MG63 (cell line): ENCODE measurements at regions not wholly inside any gene's neighbourhood (a gene's known extent, or its start where the extent isn't known, plus 50 kb on each side); places are given as distances from the start of the nearest gene placed in this dataset.
"Not testable (repeated sequence)": the region's sequence is repeated elsewhere in the genome, so short reads cannot be mapped to it uniquely, and the experiment has no call there.

Experiments used
- DNase-seq: peaks from one replicate; pipeline ENCODE4 v3.0.0-alpha.2; 2020
- H3K27me3 ChIP-seq: fragments of 250-450 bp; sonication (Bioruptor Pico); 2 replicates; pipeline ENCODE4 v1.5.1; 2020; ENCODE audit warnings: mild to moderate bottlenecking, moderate library complexity
- H3K36me3 ChIP-seq: fragments of 250-450 bp; sonication (Bioruptor Pico); 2 replicates; pipeline ENCODE4 v1.5.1; 2020; ENCODE audit warnings: mild to moderate bottlenecking, moderate library complexity
- H3K4me3 ChIP-seq: fragments of 250-450 bp; sonication (Bioruptor Pico); 2 replicates; pipeline ENCODE4 v1.5.1; 2020; ENCODE audit warnings: mild to moderate bottlenecking, moderate library complexity
- H3K9me3 ChIP-seq: fragments of 250-450 bp; sonication (Bioruptor Pico); 2 replicates; pipeline ENCODE4 v1.5.1; 2020; ENCODE audit warnings: mild to moderate bottlenecking, moderate library complexity

DNA sequence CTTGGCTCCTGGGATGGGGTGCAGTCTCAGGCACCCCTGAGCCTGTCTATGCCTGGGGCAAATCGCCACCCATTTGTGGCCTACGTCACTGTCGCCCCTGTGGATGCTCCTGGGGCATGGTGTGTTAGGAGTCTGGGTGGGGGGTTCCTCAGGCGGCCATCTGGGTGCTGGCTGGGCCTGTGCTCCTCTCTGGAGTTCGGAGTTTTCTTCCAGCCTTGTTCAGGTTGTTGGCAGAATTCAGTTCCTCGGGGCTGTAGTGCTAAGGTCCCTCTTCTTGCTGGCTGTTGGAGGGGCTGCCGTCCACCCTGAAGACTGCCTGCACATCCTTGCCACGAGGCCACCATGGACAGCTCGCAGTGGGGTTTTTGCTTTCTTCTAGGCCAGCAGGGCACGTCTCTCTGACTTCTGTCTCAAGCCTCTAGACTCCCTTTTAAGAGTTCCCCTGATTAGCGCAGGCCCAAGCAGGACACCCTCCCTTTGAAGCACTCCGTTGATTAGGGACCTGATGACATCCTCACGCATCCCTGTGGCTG is 86.7 kb upstream of the C1orf174 start:
- no peaks in the 10 kb centered on the region for H3K36me3 ChIP-seq
- H3K27me3 ChIP-seq, result no peaks in the 10 kb centered on the region
- H3K9me3 ChIP-seq, result no peaks in the 10 kb centered on the region
- H3K4me3 ChIP-seq, result no peak overlapping the region
- no peak for DNase-seq

DNA sequence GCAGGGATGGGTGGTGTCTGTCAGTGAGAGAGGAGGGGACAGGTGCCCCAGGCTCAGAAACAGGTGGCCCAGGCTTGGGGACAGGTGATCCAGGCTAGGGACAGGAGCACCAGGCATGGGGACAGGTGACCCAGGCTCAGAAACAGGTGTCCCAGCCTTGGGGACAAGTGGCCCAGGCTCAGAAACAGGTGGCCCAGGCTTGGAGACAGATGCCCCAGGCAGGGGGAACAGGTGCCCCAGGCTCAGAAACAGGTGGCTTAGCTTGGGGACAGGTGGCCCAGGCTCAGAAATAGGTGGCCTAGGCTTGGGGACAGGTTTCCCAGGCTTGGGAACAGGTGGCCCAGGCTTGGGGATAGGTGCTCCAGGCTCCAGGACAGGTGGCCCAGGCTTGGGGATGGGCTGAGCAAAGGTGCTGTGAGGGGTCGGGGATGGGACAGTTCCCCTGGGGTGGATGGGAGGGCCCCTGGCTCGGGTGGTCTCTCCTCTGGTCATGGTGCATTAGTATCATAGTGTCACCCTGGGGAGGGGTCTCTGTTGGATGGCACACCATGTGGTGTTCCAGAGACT is 87.7 kb upstream of the C1orf174 start:
- no peaks in the 10 kb centered on the region for H3K9me3 ChIP-seq
- DNase-seq, result no peak
- H3K27me3 ChIP-seq, result no peaks in the 10 kb centered on the region
- no peak overlapping the region for H3K4me3 ChIP-seq
- H3K36me3 ChIP-seq, result no peaks in the 10 kb centered on the region

DNA sequence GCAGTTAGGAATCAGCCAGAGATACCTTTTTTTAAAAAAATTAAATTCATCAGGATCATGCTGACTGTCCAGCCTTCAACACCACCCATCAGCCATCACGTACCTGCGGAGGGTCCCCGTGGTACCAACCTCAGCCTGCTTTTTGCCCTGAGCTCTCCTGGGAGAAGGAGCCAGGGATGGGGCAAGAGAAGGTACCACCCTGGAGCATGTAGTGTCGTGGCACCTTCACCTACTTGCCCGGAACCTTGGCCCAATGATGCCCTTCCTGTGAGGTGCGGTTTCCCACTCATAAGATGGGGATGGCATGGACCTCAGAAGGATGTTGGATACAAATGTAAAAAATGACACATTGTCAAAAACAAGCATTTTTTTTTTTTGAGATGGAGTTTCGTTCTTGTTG is 88.4 kb upstream of the C1orf174 start:
- no peaks in the 10 kb centered on the region for H3K9me3 ChIP-seq
- H3K4me3 ChIP-seq, result no peak overlapping the region
- no peaks in the 10 kb centered on the region for H3K36me3 ChIP-seq
- H3K27me3 ChIP-seq, result no peaks in the 10 kb centered on the region
- no peak for DNase-seq

DNA sequence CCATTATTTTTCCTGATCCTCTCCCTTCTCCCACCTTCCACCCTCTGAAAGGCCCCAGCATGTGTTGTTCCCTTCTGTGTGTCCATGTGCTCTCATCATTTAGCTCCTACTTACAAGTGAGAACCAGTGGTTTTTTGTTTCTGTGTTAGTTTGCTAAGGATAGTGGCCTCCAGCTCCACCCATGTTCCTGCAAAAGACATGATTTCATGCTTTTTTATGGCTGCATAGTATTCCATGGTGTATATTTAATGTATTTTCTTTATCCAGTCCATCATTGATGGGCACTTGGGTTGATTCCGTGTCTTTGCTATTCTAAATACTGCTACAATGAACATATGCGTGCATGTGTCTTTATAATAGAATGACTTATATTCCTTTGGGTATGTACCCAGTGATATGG is 89.4 kb upstream of the C1orf174 start:
- no peak overlapping the region for H3K4me3 ChIP-seq
- no peak for DNase-seq
- H3K36me3 ChIP-seq, result no peaks in the 10 kb centered on the region
- H3K9me3 ChIP-seq, result no peaks in the 10 kb centered on the region
- no peaks in the 10 kb centered on the region for H3K27me3 ChIP-seq

DNA sequence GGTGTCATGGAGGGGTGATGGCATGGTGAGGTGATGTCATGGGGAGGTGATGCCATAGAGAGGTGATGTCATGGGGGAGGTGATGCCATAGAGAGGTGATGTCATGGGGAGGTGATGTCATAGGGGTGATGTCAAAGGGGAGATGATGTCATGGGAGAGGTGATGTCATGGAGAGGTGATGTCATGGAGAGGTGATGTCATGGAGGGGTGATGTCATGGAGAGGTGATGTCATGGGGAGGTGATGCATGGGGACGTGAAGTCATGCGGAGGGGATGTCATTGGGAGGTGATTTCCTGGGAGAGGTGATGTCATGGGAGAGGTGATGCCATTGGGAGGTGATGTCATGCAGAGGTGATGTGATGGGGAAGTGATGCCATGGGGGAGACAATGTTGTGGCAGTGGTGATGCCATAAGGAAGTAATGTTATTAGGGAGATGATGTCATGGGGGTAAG is 92.1 kb upstream of the C1orf174 start:
- Histone ChIP-seq H3K9me3 (no peaks in the 10 kb centered on the region), H3K27me3 (no peaks in the 10 kb centered on the region), H3K36me3 (no peaks in the 10 kb centered on the region), H3K4me3 (no peak overlapping the region)
- DNase-seq, result no peak

DNA sequence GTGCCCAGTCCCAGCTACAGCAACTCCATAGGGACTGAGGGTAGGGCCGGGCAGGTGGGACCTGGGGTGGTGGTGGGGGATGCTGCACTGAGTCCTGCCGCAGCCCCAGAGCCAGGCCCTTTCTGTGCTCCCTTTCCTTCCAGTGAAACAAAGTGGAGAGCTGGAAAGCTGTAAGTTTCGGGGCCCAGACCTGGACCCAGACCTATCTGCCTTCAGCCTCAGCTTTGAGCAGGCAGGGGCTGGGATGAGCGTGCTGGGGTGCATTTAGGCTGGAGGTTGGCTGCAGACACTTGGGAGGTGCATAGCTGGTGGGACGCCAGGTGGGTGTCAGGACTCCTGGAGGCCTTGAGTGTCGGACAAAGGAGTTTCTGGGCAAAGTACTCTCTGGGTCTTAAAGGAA is 92.7 kb upstream of the C1orf174 start:
- Histone ChIP-seq H3K27me3 (no peaks in the 10 kb centered on the region), H3K9me3 (no peaks in the 10 kb centered on the region)

DNA sequence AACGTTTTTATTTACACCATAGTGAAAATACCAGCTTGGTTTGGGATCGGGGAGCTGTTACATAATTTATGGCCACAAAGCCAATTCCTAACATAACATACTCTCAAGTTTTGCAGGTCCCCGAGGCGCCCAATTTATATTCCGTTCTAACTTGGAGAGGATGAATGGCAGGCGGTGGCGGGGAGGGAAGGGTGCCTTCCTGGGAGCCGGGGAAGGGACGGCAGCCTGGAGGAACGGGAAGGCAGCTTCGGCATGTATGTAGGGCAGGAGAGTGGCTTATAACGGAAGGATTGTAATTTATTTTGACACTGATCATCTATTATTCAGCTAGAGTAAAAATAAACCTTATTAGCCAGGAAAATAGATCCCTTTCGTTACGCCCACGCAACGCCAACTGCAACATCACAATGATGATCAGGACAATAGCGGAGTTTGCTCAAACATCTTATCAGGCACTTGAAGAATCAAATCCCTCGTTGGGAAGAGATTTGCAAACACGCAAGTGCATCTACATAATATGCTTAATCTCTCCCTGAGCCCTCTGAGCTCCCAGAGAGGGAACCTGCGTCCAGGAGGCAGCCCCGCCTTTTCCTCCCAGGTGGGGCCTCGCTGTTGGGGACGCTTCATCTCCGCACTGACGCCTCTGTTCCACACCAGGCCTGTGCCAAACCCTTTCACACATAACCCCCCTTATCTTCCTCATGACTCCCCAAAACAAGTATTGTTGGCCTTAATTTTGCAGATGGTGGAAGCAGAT is 93.7 kb upstream of the C1orf174 start:
- Histone ChIP-seq H3K27me3 (no peaks in the 10 kb centered on the region), H3K9me3 (no peaks in the 10 kb centered on the region), H3K36me3 (no peaks in the 10 kb centered on the region), H3K4me3 (no peak overlapping the region)
- DNase-seq, result no peak

More for the DNA sequence above, 92.7 kb upstream of the C1orf174 start:
- Histone ChIP-seq H3K4me3 (no peak overlapping the region), H3K36me3 (no peaks in the 10 kb centered on the region)
- no peak for DNase-seq

DNA sequence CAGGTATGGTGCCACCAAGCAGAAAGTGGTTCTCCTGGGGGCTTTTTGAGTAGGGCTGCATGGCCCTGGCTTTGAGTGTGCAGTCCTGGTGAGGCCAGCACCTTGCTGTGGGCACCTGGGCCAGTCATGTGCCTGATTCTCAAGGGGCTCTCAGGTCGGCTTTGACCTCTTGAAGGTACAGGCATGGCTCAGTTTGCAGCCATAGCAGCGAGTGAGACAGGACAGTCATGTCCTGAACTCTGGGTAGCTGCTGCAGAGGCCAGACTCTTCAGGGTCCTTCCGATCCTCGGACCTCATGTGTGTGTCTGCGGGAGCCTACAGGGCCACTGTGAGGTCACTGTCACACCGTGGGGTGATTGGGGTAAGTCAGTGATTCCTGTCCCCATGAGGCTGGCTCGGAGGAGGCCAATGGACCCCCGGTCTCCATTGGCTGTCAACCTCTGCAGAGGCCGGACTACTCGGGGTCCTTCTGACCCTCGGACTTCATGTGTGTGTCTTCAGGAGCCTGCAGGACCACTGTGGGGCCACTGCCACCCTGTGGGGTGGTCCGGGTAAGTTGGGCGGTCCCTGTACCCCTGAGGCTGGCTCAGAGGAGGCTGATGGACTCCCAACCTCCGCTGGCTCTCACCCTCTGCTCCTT is 95.2 kb upstream of the C1orf174 start:
- no peak for DNase-seq
- H3K9me3 ChIP-seq, result no peaks in the 10 kb centered on the region

DNA sequence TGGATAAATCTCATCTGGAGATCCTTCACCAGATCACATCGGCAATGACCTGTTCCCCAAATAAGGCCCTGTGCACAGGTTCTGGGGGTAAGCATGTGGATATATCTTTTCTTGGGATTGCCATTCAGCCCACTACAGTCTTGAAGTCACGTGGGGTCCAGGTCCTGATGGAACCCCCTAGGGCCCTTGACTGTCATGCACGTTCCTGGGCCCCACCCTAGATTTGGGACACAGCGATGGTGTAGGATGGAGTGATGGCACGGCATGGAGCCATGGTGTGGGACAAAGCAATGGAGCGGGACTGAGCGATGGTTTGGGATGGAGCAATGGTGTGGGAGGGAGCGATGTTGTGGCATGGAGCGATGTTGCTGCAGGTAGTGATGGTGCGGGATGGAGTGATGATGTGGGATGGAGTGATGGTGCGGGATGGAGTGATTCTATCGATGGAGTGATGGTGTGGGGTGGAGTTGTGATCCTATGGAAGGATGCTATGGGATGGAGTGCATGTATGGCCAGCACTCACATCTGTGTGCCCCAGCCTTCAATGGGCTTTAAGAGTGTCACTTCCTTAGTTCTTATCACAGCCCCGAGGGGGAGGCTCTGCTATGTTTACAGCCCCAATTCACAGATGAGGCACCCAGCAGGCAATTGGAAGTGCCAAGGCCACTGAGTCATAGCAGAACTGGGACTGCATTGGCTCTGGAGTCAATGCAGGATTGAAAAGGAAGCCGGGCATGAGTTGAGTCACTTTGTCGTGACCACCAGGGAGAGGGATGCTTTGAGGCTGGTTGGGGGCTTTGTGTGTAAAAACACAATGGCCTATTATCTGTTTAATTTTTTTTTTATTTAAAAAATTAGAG is 97.0 kb upstream of the C1orf174 start:
- Histone ChIP-seq H3K27me3 (no peaks in the 10 kb centered on the region), H3K36me3 (no peaks in the 10 kb centered on the region), H3K4me3 (no peak overlapping the region), H3K9me3 (no peaks in the 10 kb centered on the region)
- DNase-seq, result peak; percentile 26

More for the DNA sequence above, 95.2 kb upstream of the C1orf174 start:
- no peaks in the 10 kb centered on the region for H3K27me3 ChIP-seq
- H3K4me3 ChIP-seq, result no peak overlapping the region
- H3K36me3 ChIP-seq, result no peaks in the 10 kb centered on the region

DNA sequence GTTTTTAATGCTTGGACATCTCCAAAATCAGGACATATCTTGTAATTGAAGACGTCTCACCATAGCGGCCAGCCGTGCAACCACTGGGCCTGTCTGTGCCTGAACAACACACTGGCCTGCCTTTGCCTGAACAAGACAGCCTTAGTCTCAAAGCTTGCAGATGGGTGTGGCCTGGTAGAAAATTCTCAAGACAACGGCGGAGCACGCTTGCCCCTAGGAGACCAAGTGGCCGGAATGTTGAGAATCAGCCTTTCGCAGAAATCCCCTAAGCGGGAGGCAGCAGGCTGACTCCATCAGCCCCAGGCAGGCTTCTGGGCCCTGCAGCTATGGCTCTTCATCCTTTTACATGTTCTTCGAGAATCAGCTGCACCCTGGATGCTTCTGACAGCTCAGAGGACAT is 98.0 kb upstream of the C1orf174 start:
- Histone ChIP-seq H3K4me3 (no peak overlapping the region), H3K36me3 (no peaks in the 10 kb centered on the region), H3K9me3 (no peaks in the 10 kb centered on the region), H3K27me3 (no peaks in the 10 kb centered on the region)
- DNase-seq, result no peak

DNA sequence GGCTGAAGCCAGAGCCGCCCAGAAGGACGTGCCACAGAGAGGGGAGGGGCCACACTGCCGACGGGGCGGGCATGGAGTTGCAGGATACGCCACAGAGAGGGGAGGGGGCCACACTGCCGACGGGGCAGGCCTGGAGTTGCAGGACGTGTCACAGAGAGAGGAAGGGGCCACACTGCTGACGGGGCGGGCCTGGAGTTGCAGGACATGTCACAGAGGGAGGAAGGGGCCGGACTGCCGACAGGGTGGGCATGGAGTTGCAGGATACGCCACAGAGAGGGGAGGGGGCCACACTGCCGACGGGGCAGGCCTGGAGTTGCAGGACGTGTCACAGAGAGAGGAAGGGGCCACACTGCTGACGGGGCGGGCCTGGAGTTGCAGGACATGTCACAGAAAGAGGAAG is 99.4 kb upstream of the C1orf174 start:
- not testable (repeated sequence) for H3K36me3 ChIP-seq, H3K4me3 ChIP-seq, DNase-seq, H3K27me3 ChIP-seq, H3K9me3 ChIP-seq

DNA sequence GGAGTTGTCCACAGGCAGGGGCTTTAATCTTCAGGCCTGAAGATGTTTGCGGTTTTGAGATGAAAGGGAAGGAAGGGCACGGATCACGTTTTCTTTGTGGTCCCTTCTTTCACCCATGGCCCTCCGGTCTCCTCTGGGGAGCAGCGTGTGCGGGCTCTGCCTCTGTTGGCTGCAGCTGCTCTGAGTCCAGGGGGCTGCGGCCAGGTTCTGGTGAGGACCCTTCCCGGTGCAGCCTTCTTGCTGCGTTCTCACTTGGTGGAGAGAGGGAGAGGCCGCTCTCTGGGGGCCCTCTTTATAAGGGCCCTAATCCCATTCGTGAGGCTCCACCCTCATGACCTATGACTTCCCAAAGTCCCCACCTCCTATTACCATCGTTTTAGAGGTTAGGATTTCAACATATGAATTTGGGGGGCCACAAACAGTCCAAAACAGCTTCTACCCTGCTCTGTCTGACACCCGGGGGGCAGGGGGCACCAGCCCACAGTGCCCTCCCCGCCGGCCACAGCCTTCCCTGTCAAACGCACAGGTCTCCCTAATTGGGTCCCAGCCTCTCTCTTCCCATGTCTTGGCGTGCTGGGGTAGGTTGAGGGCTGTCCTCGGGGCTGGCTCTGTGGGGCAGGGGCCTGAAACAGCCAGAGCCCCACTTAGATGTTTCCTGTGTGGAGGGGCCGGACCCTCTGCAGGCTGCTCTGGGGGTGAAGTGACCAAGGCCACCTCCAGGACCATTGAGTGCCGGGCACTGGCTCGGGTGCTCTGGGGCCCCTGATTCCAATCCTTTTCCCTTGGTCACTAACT is 100.1 kb upstream of the C1orf174 start:
- Histone ChIP-seq H3K27me3 (no peaks in the 10 kb centered on the region), H3K4me3 (no peak overlapping the region), H3K36me3 (no peaks in the 10 kb centered on the region), H3K9me3 (no peaks in the 10 kb centered on the region)
- no peak for DNase-seq

DNA sequence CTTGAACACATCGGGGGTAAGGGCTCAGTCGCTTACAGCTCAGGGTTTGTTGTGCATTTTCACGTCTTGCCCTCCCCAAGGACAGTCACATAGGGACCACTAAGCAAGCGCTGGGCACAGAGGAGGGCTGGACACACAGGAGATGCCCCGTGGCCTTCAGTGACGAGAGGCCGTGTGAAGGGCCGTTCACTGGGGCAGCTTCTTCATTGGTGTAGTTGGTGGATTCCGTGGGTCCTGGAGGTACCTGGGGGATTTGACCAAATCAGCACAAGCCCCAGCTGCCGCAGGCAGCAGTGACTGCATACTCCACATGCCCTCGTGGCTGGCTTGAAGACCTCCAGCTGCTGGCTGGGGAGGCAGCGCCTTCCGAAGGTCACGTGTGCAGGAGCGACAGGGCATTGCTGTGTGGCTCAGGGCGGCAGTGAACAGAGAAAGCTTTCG is 100.8 kb upstream of the C1orf174 start:
- no peaks in the 10 kb centered on the region for H3K36me3 ChIP-seq
- H3K27me3 ChIP-seq, result no peaks in the 10 kb centered on the region
- DNase-seq, result no peak
- H3K4me3 ChIP-seq, result no peak overlapping the region
- no peaks in the 10 kb centered on the region for H3K9me3 ChIP-seq

DNA sequence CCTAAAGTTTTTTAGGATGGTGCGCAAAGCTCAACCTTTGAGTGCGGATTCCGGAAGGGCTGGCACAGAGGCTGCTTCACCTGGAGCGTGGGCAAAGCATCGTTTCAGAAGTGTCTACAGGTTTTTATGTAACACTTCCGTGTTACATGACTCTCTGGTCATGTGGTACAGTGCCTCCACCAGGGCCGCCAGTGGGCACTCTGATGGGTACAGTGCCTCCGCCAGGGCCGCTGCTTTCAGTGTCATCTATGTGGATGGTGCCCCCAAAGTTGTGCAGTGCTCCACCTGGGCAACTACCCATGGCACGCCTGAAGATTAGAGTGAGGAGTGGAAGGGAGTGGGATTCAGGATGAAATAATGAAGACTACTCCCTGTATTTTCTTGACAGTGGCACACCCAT is 101.4 kb upstream of the C1orf174 start:
- H3K36me3 ChIP-seq, result no peaks in the 10 kb centered on the region
- no peak overlapping the region for H3K4me3 ChIP-seq
- no peaks in the 10 kb centered on the region for H3K27me3 ChIP-seq
- DNase-seq, result no peak
- no peaks in the 10 kb centered on the region for H3K9me3 ChIP-seq

DNA sequence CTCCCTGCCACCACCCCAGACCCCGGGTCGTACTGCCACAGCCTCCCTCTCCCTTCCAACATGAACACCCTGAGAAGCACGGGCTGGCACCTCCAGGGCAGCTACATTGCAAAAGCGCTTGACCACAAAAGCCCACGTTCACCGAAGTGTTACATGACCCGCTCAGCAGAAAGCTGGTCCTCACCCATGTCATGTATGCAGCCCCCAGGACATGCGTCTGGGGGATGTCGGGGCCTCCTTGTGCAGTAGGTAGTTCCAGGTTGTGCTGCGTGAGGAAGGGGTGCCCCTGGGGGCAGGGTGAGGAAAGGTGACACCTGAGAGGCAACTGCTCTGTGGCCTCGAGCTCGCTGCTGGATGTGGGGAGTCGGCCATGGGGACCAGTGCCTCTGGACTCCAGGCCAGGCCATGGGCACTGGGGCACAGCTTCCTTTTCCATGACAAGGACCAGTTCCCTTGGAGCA is 102.0 kb upstream of the C1orf174 start:
- H3K27me3 ChIP-seq, result no peaks in the 10 kb centered on the region
- H3K4me3 ChIP-seq, result no peak overlapping the region
- no peak for DNase-seq
- no peaks in the 10 kb centered on the region for H3K9me3 ChIP-seq
- no peaks in the 10 kb centered on the region for H3K36me3 ChIP-seq

DNA sequence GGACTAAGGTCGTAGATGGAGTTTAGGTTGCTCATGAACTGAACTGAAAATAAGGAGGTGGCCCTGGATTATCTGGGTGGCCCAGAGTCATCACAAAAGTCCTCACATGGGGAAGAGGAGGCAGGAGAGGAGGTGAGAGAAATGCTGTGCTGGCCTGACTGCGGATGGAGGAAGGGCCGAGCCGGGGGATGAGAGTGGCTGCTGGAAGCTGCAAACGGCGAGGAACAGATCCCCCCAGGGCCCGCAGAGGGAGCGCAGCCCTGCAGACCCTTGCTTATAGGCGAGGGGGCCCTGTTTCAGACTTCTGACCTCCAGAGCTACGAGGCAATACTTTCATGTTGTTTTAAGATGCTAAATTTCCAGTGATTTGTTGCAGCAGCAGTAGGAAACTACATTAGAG is 102.7 kb upstream of the C1orf174 start:
- Histone ChIP-seq H3K36me3 (no peaks in the 10 kb centered on the region), H3K4me3 (no peak overlapping the region), H3K9me3 (no peaks in the 10 kb centered on the region), H3K27me3 (no peaks in the 10 kb centered on the region)
- DNase-seq, result no peak
